B cell (primary cell): ENCODE measurements at regions not wholly inside any gene's neighbourhood (a gene's known extent, or its start where the extent isn't known, plus 50 kb on each side); places are given as distances from the start of the nearest gene placed in this dataset.

Experiments used
- ATAC-seq: fragments of 200-7000 bp; cut with Tn5 transposase; one replicate; pipeline ENCODE4 v1.10.0; 2021; ENCODE audit warnings: low read depth, mild to moderate bottlenecking, moderate number of reproducible peaks, moderate library complexity
- CTCF ChIA-PET: fragments of 350-600 bp; sonication (Branson Sonifier 250); formaldehyde crosslinking; loops from one replicate; lab custom pipeline; 2021; ENCODE audit warnings: antibody characterized with exemption, inconsistent platforms; lab: Charles Lee
- POLR2A ChIA-PET: fragments of 350-600 bp; sonication (Branson Sonifier 250); formaldehyde crosslinking; loops from one replicate; lab custom pipeline; 2021; ENCODE audit warnings: antibody characterized with exemption; lab: Charles Lee
- DNase-seq: peaks from one replicate; pipeline ENCODE4 v3.0.0; 2013
- H2AFZ ChIP-seq: 2 replicates; pipeline ENCODE4 v1.6.1; 2012; ENCODE audit warnings: mild to moderate bottlenecking, low read depth, low read length; ENCODE audit not compliant: insufficient read depth, poor library complexity, severe bottlenecking
- H3K27ac ChIP-seq, 2 donors: 1 replicate in 1 of 2; 2 replicates in 1 of 2; pipeline ENCODE4 v1.5.1; 2012 to 2013; ENCODE audit warnings: low read length in 2 of 2, mild to moderate bottlenecking in 2 of 2, moderate library complexity in 1 of 2
- H3K27me3 ChIP-seq, 4 experiments: fragments of 200-600 bp in 1 of 4; sonication (generic) in 1 of 4; replicated peaks in 1 of 4; 1 replicate in 2 of 4; 2 replicates in 2 of 4; pipeline versions ENCODE4 v1.6.1 to v1.7.0; 2013 to 2016; ENCODE audit warnings: low read length in 3 of 4, mild to moderate bottlenecking in 2 of 4, mixed read lengths in 1 of 4, moderate library complexity in 1 of 4; ENCODE audit not compliant: insufficient read depth in 4 of 4, control insufficient read depth in 3 of 4; ENCODE audit errors: control extremely low read depth in 1 of 4
- H3K36me3 ChIP-seq, 2 experiments: replicated peaks in 1 of 2; 1 replicate in 1 of 2; 2 replicates in 1 of 2; pipeline versions ENCODE4 v1.6.1 to v1.7.1; 2013; ENCODE audit warnings: low read length in 1 of 2; ENCODE audit not compliant: insufficient read depth in 2 of 2, control insufficient read depth in 1 of 2; ENCODE audit errors: control extremely low read depth in 1 of 2, extremely low read depth in 1 of 2
- H3K4me1 ChIP-seq, 2 donors: fragments of 200-600 bp in 1 of 2; sonication (generic) in 1 of 2; 1 replicate in 1 of 2; 2 replicates in 1 of 2; pipeline versions ENCODE4 v1.5.1 to v1.6.1; 2013 to 2017; ENCODE audit warnings: low read length in 2 of 2; ENCODE audit not compliant: control insufficient read depth in 2 of 2, insufficient read depth in 2 of 2
- H3K4me2 ChIP-seq: replicated peaks from 2 replicates; pipeline ENCODE3; 2012; ENCODE audit warnings: mild to moderate bottlenecking, low read depth, low read length; ENCODE audit not compliant: poor library complexity, severe bottlenecking
- H3K4me3 ChIP-seq, 5 experiments: fragments of 200-600 bp in 1 of 5; sonication (generic) in 1 of 5; 1 replicate in 3 of 5; 2 replicates in 2 of 5; pipeline versions ENCODE4 v1.5.1 to v1.7.0; 2011 to 2016; ENCODE audit warnings: low read length in 4 of 5, mild to moderate bottlenecking in 4 of 5, low read depth in 2 of 5, control low read depth in 1 of 5, moderate library complexity in 1 of 5; ENCODE audit not compliant: insufficient read depth in 1 of 5; ENCODE audit errors: control extremely low read depth in 1 of 5, extremely low read depth in 1 of 5
- H3K79me2 ChIP-seq: fragments of 200-600 bp; sonication (generic); one replicate; pipeline ENCODE4 v1.6.0; 2016; ENCODE audit warnings: low read length; ENCODE audit not compliant: control insufficient read depth, insufficient read depth
- H3K9ac ChIP-seq: fragments of 200-600 bp; sonication (generic); 2 replicates; pipeline ENCODE4 v1.6.1; 2017; ENCODE audit warnings: mild to moderate bottlenecking, low read length, moderate library complexity
- H3K9me3 ChIP-seq, 3 donors: one replicate each; pipeline versions ENCODE4 v1.6.1 to v1.7.1; 2013; ENCODE audit warnings: low read length in 2 of 3; ENCODE audit not compliant: control insufficient read depth in 2 of 3, insufficient read depth in 1 of 3; ENCODE audit errors: control extremely low read depth in 1 of 3
- H4K20me1 ChIP-seq: 2 replicates; pipeline ENCODE4 v1.6.0; 2012; ENCODE audit warnings: mild to moderate bottlenecking, low read length; ENCODE audit not compliant: insufficient read depth, control insufficient read depth, poor library complexity, severe bottlenecking
- H3K27ac Mint-ChIP-seq: one replicate; pipeline ENCODE4 v1.8.0; 2021; ENCODE audit warnings: mixed read lengths
- H3K27me3 Mint-ChIP-seq: one replicate; pipeline ENCODE4 v1.8.0; 2021; ENCODE audit warnings: mixed read lengths
- H3K4me1 Mint-ChIP-seq: one replicate; pipeline ENCODE4 v1.8.0; 2021; ENCODE audit warnings: mixed read lengths
- H3K4me3 Mint-ChIP-seq: one replicate; pipeline ENCODE4 v1.8.0; 2021; ENCODE audit warnings: mixed read lengths
- H3K9me3 Mint-ChIP-seq: one replicate; pipeline ENCODE4 v1.8.0; 2022; ENCODE audit warnings: mixed read lengths; ENCODE audit not compliant: insufficient read depth
- EZH2 ChIP-seq: IDR thresholded peaks from 2 replicates; pipeline ENCODE4 v1.6.1; 2012; ENCODE audit warnings: borderline replicate concordance, low read depth, mild to moderate bottlenecking, moderate library complexity, low read length; ENCODE audit not compliant: insufficient read depth, poor library complexity, severe bottlenecking
- WGBS: methylation state at CpG from one replicate; pipeline ENCODE4 v1.1.5; 2013; ENCODE audit warnings: missing lambda C conversion rate; ENCODE audit not compliant: insufficient coverage; 5-methylcytosine and 5-hydroxymethylcytosine counted together
- intact Hi-C: fragments of 100-400 bp; cut with micrococcal nuclease; formaldehyde crosslinking; loops from one replicate; pipeline ENCODE4 v1.10.0; 2022
- TF ChIP-seq, protein P1 (sequence below): fragments of 200-600 bp; IDR thresholded peaks from one replicate; pipeline ENCODE4 v1.8.0; 2022; ENCODE audit warnings: antibody characterized with exemption, mild to moderate bottlenecking

DNA sequence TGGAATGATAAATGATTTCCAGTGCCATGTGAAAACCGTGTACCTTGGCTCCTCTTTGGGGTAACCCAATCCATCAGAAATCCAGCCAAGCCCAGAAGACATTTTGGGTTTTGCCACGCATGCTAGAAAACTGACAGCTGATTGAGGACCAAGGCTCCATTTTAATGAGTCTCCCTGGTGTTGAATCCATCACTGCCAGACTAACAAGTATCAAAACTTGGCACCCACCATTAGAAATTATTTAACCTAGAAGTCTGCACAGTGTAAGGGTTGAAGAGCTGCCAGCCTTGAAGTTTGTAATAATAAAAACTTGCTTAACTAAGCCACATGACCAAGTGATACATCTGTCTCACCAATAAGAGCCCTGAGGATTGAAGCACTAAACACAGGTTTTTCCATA, 369.9 kb downstream of the DNAH5 start:
- TF ChIP-seq EZH2 = no peak
- 60% methylated on average over 1 of the region's 2 CpGs for WGBS
- no peaks in the 10 kb centered on the region for H4K20me1 ChIP-seq
- intact Hi-C loops = no loop called here
- H3K9ac ChIP-seq = no peak overlapping the region
- ATAC-seq (no peak), DNase-seq (no peak)
- H3K4me3 ChIP-seq = no peak overlapping the region
- ChIA-PET POLR2A (no interaction called here), CTCF (no interaction called here)
- H3K9me3 ChIP-seq = peaks cover 0 to 17% (median 0%) of the 10 kb centered on the region in 3 donors
- no peaks in the 10 kb centered on the region for H3K4me1 Mint-ChIP-seq
- H3K9me3 Mint-ChIP-seq = no peaks in the 10 kb centered on the region
- H3K4me3 Mint-ChIP-seq = no peak overlapping the region
- H3K4me1 ChIP-seq = no peaks in the 10 kb centered on the region
- H3K4me2 ChIP-seq = no peak overlapping the region
- H3K27ac ChIP-seq = no peak overlapping the region
- H3K79me2 ChIP-seq = no peaks in the 10 kb centered on the region
- H3K27ac Mint-ChIP-seq = no peak overlapping the region
- H2AFZ ChIP-seq = no peak overlapping the region
- H3K36me3 ChIP-seq = no peaks in the 10 kb centered on the region
- no peaks in the 10 kb centered on the region for H3K27me3 ChIP-seq
- no peaks in the 10 kb centered on the region for H3K27me3 Mint-ChIP-seq

DNA sequence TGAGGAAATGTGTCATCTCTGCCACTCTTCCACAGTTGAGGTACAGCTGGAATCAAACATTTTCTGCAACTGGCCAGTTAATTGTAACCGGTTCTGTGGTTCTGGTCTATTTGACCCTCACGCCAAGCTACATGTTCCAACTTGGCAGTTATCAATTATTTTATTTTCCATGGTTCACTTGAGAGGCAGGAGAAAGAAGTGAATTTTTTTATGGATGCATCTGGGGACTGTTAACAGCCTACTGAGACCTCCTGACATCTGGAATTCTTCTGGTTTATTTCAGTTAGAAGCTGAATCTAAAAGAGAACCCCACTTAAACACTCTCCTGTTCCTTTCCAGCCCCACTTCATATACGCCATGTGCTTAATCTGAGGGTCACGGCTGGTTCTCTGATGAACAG, 372.3 kb downstream of the DNAH5 start:
- Histone ChIP-seq H3K79me2 (no peaks in the 10 kb centered on the region), H3K27ac (no peak overlapping the region), H3K4me2 (no peak overlapping the region), H3K4me1 (no peaks in the 10 kb centered on the region), H3K9ac (no peak overlapping the region), H3K36me3 (no peaks in the 10 kb centered on the region), H2AFZ (no peak overlapping the region), H3K9me3 (peaks cover 0 to 3% (median 0%) of the 10 kb centered on the region in 3 donors), H3K4me3 (no peak overlapping the region), H4K20me1 (no peaks in the 10 kb centered on the region), H3K27me3 (no peaks in the 10 kb centered on the region)
- intact Hi-C loops = no loop called here
- H3K4me1 Mint-ChIP-seq = no peaks in the 10 kb centered on the region
- no peak overlapping the region for H3K4me3 Mint-ChIP-seq
- CTCF ChIA-PET = no interaction called here
- DNase-seq (no peak), ATAC-seq (no peak)
- H3K27ac Mint-ChIP-seq = no peak overlapping the region
- H3K27me3 Mint-ChIP-seq = no peaks in the 10 kb centered on the region
- TF ChIP-seq, protein P1, sequence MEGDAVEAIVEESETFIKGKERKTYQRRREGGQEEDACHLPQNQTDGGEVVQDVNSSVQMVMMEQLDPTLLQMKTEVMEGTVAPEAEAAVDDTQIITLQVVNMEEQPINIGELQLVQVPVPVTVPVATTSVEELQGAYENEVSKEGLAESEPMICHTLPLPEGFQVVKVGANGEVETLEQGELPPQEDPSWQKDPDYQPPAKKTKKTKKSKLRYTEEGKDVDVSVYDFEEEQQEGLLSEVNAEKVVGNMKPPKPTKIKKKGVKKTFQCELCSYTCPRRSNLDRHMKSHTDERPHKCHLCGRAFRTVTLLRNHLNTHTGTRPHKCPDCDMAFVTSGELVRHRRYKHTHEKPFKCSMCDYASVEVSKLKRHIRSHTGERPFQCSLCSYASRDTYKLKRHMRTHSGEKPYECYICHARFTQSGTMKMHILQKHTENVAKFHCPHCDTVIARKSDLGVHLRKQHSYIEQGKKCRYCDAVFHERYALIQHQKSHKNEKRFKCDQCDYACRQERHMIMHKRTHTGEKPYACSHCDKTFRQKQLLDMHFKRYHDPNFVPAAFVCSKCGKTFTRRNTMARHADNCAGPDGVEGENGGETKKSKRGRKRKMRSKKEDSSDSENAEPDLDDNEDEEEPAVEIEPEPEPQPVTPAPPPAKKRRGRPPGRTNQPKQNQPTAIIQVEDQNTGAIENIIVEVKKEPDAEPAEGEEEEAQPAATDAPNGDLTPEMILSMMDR = no peak
- TF ChIP-seq EZH2 = no peak
- 100% methylated on average over 1 of the region's 4 CpGs for WGBS
- no peaks in the 10 kb centered on the region for H3K9me3 Mint-ChIP-seq
- POLR2A ChIA-PET = no interaction called here
